Activated CD8-positive, alpha-beta memory T cell treated with anti-CD3 and anti-CD28 coated beads, Interleukin-2, amount 50 U/mL, for 48 hours (primary cell): ENCODE measurements at regions not wholly inside any gene's neighbourhood (a gene's known extent, or its start where the extent isn't known, plus 50 kb on each side); places are given as distances from the start of the nearest gene placed in this dataset.

ENCODE experiments used
- DNase-seq: peaks from one replicate; pipeline ENCODE4 v3.0.0-alpha.2; 2020

DNA sequence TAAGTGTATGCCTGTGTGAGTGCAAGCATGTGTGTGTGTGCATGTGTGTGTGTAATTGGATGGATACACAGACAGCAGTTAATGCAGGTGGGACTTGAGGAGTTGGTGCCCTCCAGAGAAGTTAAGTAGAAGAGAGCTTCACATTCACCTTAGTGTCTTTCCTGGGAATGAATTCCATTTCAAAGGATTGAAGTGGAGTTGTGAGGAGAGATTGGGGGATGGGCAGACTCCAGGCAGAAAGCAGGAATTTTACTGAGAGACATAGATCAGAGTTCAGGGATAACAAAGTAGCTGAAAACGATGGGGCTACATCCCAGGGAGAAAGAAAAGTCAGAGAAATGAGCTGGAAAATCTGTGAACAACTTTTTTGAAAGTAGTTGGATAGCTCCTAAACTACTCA, 464.4 kb downstream of the TCERG1L start:
- no peak for DNase-seq

DNA sequence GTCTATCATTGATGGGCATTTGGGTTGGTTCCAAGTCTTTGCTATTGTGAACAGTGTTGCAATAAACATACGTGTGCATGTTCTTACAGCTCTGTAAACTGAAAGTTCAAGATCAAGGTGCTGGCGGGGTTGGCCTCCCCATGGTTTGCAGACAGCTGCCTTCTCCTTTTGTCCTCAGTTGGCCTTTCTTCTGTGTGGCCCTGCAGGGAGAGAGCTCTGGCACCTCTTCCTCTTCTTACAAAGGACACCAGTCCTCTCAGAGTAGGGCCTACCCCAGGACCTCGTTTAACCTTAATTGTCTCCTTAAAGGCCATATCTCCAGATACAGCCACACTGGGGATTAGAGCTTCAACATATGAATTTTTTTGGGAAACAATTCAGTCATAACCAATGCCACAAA, 462.7 kb downstream of the TCERG1L start:
- no peak for DNase-seq

DNA sequence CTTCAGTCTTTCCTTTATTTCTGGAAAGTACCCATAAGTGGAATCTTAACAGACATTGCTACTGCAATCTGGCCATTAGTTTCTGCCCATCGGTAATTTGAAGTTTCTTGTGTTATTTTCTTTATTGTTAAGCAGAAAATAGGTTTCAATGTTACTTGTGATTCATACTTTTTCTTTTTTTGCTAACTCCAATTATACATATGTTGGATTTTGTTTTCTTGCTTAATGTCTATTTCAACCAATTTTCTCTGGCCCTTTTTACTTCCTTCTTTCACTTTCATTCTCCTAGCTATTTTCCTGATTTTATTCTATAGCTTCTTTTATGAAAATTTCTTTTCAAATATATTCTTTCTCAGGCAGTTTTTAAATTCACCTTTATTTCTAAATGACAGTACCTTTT, 457.4 kb downstream of the TCERG1L start:
- no peak for DNase-seq

DNA sequence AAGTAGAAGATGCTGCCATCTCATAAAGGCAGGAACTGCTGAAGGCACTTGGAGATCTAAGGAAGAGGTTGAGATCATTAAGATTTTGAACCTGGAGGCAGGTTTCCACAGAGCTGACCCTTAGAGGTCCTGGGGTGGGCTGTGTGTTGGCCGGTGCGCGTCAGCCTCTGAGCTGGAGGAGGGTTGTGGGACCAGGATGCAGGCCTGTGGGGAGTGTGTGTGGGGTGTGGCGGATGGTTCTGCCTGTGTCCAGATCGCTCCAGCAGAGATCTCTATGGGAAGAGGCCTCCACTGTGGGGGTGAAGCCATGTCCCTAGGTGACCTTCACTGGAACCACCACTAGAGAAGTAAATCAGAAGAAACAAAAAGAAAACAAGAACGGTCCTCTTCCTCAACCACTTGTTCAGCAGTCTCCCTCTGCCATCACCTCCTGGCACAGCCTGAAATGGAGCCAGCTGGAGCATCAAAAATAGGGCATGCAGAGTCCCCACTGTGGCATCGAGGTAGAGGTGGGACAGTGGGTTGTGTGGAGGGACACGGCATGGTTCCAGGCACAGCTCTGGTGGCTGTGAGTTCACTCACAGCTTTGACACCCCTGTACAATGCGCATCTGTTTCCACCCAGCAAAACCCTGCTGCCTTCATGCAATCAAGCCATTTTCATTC, 453.8 kb downstream of the TCERG1L start:
- no peak for DNase-seq

DNA sequence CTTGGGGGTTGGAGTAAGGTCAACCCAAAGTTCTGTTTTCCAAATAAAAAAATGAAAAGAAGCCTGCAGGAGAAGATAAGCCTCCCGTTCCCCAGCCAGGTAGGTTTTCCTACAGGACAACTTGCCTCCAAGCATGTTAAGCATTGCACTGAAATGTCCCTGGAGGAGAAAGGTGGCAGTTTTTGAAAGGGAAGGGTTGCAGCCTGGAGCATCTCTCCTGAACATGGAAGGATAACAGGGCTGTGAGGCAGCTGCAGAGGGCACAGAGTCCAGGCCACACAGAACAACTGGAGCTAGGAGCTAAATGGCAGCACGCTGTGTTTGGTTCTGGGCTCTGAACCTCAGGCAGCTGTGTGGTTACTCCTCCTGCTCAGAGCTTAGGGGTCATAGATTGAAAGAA, 452.9 kb downstream of the TCERG1L start:
- DNase-seq = no peak

DNA sequence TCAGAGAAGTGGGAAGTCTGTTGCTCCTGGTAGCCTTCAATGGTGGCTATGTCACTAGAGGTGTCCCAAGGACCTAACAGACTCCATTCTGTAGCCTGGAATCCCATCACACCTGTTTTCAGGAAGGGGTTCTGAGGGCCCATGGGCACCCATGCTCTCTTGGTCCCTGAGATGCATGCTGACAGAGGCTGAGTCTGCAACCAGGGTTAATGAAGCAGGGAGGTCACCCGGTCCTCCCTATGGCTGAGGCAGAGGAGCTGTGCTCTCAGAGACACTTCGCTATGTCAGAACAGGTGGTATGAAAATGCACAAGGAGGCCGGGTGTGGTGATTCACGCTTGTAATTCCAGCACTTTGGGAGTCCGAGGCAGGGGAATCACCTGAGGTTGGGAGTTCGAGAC, 452.1 kb downstream of the TCERG1L start:
- no peak for DNase-seq

DNA sequence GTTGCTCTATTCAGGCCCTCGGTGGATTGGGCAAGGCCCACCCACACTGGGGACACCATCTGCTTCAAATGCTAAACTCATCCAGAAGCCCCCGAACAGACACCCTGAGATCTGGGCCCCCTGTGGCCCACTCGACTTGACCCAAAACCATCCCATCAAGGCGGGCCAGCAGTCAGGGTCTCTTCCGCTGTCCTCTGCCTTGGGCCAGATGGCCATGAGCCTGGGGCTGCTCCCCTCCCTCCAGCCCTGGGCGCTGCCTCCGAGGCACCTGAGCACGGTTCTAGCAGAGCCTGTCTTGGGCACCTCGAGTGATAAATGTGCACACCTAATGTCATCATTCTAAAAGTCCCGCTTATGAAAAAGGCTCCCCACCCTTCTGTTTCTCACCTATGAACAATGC, 449.4 kb downstream of the TCERG1L start:
- DNase-seq = no peak

DNA sequence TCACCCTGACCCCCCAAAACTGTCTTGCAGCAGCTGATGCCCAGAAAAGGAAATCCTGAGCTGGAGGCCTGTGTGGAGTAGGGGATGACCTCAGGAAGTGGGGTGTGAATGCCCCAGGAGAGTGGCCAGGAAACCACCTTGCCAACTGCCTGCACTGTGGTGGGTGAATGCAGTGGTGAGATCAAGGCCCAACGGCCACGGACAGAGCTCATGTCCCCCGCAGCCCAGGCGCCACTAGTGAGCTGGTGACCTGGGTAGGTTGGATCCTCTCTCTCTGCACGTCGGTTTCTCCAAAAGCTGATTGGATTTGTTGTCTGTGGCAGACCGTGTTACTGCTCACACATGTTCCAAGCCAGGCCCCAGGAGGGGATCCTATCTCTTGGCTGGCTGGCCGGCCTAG, 448.9 kb downstream of the TCERG1L start:
- DNase-seq = no peak

DNA sequence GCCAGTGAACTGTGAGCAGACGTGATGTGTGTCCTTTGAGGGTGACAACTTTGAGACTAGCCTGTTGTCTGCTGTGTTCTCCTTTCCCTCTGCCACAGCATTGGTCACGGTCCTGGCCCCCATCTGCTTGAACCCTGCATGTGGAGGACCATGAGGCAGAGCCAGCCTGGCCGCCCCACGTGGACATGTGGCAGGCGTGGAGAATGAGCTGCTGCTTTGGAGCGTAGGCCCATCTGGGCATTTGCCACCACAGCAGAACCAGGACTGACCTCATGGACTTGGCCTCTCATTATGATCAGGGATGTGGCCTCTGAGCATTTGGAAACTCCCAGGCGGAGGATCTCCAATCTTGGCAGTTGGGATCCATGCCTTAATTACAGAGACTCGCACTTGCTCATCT, 448.5 kb downstream of the TCERG1L start:
- DNase-seq = no peak

DNA sequence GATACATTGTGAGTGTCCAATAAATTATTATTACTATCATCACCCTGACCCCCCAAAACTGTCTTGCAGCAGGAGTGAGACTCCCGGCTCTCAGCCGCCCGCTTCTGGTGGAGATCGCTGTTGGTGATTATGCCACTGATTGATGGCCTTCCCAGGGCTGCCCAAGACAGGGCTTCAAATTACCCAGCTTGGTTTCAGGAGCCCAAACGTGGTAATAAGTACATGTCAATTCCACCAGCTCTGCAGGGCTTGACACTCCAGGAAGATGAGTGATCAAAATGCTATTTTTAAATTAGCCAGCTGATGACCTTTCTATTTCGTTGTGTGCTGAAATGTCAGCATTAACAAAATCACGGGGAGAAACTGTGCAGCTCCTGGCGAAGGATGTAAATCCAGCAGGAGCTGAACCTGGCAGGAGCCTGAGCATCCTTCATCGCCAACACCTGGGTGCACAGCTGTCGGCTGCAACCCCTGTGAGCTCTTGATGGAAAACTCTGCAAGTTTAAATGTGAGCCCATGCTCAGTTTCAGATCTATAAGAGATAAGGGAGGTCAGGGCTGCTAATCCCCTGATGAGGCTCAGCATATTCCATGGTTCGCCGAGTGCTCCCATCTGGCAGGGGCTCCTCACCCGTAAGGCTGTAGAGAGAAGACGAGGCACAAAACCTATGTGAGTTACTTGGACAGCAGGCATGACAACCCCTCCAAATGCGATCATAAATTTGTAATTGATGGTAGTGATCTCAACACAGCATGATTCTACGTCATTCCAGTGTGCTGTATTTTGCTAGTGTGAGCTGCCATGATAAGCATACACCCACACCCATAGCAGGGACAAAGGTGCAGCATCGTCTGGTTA, 446.3 kb downstream of the TCERG1L start:
- no peak for DNase-seq

DNA sequence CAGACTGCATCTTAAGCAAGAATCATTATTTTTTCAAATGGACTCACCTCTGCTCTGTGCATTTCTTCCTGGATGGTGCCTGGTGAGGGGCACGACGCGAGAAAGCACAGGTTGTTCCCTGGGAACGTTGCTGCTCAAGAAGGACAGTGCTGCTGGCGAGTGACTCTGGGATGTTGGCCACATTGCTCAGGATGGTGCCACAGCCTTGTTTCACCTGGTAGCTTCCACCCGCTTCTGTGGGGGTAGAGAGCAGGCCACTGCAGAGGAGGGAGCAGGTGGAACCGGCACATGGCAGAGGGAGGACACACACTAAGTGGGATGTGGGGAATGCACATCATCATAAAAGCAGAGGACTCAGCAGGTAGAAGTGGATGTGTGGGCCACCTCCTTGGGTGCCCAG, 444.7 kb downstream of the TCERG1L start:
- no peak for DNase-seq

DNA sequence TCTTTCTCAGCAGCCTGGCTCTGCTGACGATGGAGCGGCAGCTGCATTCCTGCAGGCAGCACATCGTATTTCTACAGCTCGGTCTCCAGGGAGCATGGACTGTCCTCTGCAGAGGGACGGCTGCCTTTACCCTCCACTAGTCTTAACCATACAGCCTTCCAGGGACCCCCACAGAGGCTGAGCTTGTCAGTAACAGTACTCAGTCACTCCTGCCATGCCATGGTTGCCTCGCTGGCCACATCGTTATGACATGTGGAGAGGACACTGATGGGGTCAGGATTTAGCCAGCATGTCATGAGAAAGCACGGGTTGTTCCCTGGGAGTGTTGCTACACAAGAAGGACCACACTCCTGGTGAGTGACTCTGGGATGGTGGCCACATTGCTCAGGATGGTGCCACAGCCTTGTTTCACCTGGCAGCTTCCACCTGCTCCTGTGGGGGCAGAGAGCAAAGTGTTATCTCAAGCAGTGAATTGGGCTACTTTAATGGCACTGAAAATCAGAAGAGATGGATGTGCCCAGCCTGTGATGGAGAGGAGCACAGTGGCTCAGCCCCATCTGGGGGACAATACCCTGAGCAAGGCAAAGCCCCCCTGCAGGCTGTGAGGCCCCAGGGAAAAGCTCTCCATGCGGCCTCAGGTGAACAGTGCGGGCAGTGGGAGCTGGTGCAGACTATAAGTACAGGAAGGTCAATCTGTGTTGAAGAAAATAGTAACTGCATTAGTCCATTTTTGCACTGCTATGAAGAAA, 443.9 kb downstream of the TCERG1L start:
- DNase-seq = no peak

DNA sequence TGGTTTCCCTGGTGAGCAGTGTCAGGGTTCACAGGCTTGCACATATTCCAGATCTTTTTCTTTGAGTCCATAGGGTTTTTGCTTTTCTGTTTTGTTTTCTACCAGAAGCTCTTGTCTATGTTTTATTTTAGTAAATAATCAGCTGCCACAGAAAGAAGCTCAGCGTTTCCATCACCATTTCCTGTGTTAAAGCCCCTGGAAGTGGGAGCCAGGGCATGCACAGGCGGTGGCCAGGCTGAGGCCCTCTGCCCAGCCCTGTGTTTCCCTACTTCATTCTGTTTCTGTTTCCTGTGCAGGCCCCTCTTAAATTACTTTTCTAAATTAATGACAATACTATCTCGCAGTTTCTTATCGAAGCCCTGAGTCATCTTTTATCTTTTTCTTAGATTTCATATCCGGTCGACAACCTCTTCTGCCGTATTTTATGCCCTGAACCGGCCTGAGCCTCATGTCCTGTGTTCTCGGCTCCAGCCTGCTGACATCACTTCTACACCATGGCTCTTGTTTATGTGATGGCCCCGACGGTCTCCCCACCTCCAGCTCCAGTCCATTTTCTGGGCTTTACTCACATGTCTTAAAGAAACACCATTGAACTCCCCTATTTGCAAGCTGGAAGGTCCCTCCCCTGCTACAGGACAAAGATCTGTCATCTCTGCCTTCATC, 442.2 kb downstream of the TCERG1L start:
- no peak for DNase-seq

DNA sequence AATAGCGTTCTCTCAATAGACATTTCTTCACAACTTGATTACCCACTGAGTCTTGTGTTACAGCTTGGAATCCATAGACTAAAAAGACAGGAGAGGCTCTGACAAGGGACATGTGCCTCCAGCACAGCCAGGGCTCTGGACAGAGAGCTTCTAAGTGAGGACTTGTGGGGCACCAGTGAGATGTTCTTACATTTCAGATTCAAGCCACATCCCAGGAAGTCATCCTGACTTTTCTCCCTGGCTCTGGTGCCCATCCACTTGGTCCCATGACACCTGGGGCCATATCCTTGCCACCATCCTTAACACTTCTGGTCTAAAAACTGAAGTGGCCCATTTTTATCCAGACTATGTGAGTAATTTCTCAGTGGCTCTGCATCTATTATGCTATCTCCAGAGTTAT, 440.1 kb downstream of the TCERG1L start:
- DNase-seq = no peak

DNA sequence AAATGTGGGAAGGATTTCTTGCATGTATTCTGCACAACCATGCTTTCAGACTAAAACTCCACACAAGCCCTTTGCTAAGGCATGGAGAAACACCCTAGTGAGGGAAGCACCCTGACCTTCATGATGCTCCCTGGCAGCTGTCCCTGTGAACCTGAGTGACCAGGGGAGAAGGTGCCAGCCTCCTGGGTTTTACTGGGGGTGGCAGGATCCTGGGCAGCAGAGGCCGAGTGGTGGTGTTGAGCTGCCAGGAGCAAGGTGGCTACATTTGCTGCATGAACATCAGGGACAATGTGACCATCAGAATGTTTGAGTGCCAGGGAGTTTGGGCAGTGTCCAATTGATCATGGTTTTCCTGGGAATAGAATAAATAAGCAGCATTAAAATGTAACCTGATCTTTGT, 437.9 kb downstream of the TCERG1L start:
- no peak for DNase-seq

DNA sequence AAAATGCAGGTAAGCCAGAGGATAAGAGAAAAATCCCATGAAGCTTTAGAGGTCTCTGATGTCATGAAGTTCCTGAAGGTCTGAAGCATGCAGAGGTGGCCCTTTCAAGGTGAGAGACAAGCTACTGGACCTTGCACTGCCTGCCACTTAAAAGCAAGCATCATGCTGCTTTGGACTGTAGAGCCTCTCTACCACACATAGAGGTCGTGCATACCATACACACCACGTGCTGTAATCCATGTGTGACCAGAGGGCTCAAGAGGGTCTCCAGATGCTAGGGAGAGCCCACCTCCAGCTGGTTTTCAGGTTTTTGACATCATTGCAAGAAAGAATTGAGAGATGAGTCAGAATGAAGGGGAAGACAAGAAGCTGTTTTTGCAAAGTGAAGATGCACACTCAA, 436.4 kb downstream of the TCERG1L start:
- no peak for DNase-seq

DNA sequence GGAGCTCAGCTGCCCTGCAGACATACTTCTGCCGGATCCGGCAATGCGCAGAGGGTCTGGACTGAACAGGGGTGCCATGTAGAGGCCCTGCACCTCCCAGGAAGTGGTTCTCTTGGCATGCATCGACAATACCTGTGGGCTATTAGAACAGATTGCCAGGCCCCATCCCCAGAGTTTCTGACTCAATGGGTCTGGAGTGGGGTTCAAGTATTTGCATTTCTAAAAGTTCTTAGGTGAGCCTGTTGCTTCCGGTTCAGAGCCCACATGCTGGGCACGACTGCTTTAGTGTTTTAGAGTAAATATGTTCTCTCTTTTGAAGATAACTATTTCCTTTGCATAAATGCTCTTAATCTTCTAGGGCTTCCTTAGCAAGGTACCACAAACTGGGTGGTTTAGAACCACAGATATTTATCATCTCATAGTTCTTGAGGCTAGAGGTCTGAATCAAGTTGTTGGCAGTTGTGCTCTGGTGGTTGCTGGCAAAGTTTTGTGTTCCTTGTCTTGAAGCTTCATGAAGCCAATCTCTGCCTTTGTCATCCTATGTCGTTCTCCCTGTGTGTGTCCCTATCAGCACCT, 435.5 kb downstream of the TCERG1L start:
- DNase-seq = no peak

DNA sequence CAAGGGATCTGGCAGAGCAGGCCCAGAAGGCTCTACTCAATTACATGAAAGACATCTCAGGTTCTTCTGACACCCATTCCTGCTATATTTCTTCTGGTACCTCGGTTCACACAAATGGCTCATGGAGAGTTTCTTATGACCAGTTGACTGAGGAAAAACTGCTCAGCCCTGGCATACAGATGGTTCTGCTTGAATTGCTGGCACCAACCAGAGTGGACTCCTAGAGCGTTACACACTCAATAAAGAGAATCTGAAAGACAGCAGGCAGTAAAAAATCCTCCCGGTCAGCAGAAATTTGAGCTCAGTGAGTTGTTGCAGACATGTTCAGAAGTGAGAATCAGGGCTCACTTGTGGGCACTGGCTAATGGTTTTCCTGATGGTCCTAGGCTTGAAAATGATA, 434.4 kb downstream of the TCERG1L start:
- no peak for DNase-seq

DNA sequence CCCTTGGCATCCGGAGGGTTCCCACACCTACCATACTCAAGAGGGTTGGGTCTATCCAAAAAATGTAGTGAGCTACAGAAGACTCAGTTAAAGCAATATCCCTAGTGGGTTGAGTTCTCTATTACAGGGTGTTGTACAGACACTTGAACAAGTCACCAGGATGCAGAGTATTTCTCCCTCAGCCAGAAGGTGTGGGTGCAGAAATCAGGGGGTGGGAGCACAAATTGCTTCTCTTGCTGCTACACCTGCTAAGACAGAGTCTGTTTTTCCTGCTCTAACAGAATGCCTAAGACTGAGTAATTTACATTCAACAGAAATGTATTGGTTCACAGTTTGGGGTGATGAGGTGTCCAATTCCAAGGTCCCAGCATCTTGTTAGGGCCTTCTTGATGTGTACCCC, 433.4 kb downstream of the TCERG1L start:
- DNase-seq = no peak

DNA sequence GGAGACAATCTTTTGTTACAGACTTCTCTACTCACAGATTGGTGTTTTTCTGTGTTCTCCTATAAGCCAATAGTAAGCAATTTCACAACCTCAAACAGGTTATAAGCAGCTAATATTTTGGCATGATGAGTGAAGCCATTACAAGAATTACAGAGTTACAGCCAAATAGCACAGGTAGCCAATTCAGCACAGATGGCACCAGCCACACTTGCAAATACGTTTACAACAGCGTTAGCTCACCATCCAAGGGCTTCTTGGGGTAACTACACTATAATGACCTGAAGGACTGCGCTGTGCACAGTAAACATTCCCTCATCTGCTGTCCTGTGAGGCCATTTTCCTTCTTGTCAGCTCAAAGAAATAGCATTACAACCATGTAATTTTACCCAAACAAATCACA, 428.6 kb downstream of the TCERG1L start:
- DNase-seq = no peak

DNA sequence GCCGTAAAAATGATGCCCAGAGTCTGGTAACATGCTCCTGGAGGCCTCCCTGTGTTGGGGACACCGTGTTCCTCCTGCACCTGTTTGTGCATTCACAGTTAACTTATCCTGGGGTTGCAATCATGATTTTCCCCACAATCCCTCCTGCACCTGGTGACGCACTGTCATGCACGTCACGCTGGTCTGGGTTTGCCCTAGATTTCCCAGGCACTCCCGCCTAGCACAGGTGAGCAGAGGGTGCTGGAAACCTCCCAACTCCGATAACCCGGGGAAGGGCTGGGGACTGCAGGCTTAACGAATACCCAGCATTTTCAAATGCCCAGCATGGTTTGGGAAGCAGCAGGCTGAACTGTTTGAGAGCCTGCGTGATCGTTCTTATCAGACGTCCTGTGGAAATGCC, 427.1 kb downstream of the TCERG1L start:
- DNase-seq = no peak

DNA sequence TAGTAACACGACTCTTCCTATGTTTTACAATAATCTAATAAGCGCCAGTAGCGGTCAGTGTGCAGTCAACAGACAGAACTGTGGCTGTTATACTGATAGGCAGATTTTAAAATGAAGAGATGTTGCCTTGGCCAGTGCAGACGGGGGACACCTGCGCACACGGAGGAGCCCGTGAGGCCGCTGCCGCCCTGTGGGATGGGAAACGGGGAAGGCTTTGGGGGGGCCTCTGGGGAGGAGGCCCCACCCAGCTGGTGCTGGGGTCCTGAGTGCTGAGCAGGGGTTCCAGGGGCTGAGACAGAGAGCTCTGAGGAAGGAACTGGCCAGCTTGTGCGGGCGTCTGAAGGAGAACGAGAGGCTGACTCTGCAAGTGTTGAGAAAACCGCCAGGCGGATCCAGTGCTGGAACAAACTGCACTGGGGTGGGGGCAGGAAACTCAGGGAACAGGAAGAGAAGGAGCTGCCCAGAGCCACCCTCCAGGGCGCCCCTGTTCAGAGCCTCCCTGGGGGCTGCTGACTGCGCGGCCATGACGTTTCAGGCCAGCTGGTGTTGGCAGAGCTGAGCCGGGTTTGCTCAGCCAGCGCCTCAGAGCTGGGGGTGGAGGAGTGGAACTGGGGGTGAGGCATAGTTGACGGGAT, 426.4 kb downstream of the TCERG1L start:
- no peak for DNase-seq

DNA sequence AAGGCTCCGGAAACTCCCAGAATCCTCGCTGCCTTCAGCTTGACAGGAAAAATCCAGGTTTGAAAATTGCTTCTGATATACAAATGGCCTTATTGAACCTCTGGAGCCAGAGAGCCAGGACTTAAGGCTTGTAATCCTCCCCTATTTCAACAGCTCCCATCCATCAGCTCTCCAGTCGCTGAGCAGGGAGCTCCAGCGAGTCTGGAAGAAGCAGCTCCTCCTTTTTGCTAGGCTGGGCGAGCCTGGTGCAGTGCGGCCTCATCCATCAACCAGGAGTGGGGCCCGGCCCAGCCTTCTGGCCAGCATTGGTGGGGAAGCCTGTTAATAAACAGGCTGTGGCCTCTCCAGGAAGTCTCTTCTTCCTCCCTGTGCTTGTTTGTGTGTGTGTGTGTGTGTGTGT, 424.4 kb downstream of the TCERG1L start:
- no peak for DNase-seq
